Neural progenitor cell (in vitro differentiated cells): ENCODE measurements at regions not wholly inside any gene's neighbourhood (a gene's known extent, or its start where the extent isn't known, plus 50 kb on each side); places are given as distances from the start of the nearest gene placed in this dataset.

Experiments used
- DNase-seq: peaks from one replicate; pipeline ENCODE4 v3.0.0-alpha.2; 2016; ENCODE audit warnings: low spot score
- H2AFZ ChIP-seq: fragments of 200-600 bp; sonication (generic); replicated peaks from 2 replicates; pipeline ENCODE4 v1.6.1; 2016; ENCODE audit warnings: antibody characterized with exemption
- H3F3A ChIP-seq: fragments of 200-600 bp; sonication (generic); 2 replicates; pipeline ENCODE4 v1.6.1; 2016; ENCODE audit warnings: antibody characterized with exemption, low read depth
- H3K27ac ChIP-seq: fragments of 200-600 bp; sonication (generic); 2 replicates; pipeline ENCODE4 v1.5.1; 2016; ENCODE audit warnings: mild to moderate bottlenecking
- H3K27me3 ChIP-seq: fragments of 200-600 bp; sonication (generic); 2 replicates; pipeline ENCODE4 v1.6.1; 2016; ENCODE audit warnings: mild to moderate bottlenecking, moderate library complexity
- H3K36me3 ChIP-seq: fragments of 200-600 bp; sonication (generic); 2 replicates; pipeline ENCODE4 v1.5.1; 2016
- H3K4me1 ChIP-seq: fragments of 200-600 bp; sonication (generic); 2 replicates; pipeline ENCODE4 v1.6.1; 2016; ENCODE audit warnings: mixed run types
- H3K4me2 ChIP-seq: fragments of 200-600 bp; sonication (generic); 2 replicates; pipeline ENCODE4 v1.6.1; 2016
- H3K4me3 ChIP-seq: fragments of 200-600 bp; sonication (generic); 2 replicates; pipeline ENCODE4 v1.5.1; 2016
- H3K79me2 ChIP-seq: fragments of 200-600 bp; sonication (generic); 2 replicates; pipeline ENCODE4 v1.6.1; 2016; ENCODE audit warnings: low read depth
- H3K9ac ChIP-seq: fragments of 200-600 bp; sonication (generic); 2 replicates; pipeline ENCODE4 v1.6.1; 2016
- H3K9me3 ChIP-seq: fragments of 200-600 bp; sonication (generic); 2 replicates; pipeline ENCODE4 v1.5.1; 2016; ENCODE audit warnings: low read depth
- H4K20me1 ChIP-seq: fragments of 200-600 bp; sonication (generic); 2 replicates; pipeline ENCODE4 v1.6.1; 2016; ENCODE audit warnings: low read depth
- H3K27ac Mint-ChIP-seq: 3 replicates; pipeline ENCODE4 v1.8.0; 2021; ENCODE audit warnings: mixed read lengths
- H3K27me3 Mint-ChIP-seq: 2 replicates; pipeline ENCODE4 v1.8.0; 2022; ENCODE audit warnings: low read depth, mild to moderate bottlenecking, inconsistent platforms, moderate library complexity, mixed read lengths; ENCODE audit not compliant: insufficient read depth
- H3K36me3 Mint-ChIP-seq: 3 replicates; pipeline ENCODE4 v1.8.0; 2021; ENCODE audit warnings: mixed read lengths
- H3K4me1 Mint-ChIP-seq: 3 replicates; pipeline ENCODE4 v1.8.0; 2021; ENCODE audit warnings: mixed read lengths
- H3K4me3 Mint-ChIP-seq: 3 replicates; pipeline ENCODE4 v1.8.0; 2021; ENCODE audit warnings: mild to moderate bottlenecking, moderate library complexity, mixed read lengths
- H3K9me3 Mint-ChIP-seq: 3 replicates; pipeline ENCODE4 v1.8.0; 2020; ENCODE audit warnings: mixed read lengths
- CTCF ChIP-seq: fragments of 200-600 bp; sonication (generic); IDR thresholded peaks from 2 replicates; pipeline ENCODE4 v1.5.1; 2017; ENCODE audit warnings: antibody characterized with exemption, mild to moderate bottlenecking
- EZH2 ChIP-seq: fragments of 200-600 bp; sonication (generic); IDR thresholded peaks from 2 replicates; pipeline ENCODE4 v1.6.1; 2017; ENCODE audit warnings: antibody characterized with exemption, mild to moderate bottlenecking, moderate library complexity
- EZH2phosphoT487 ChIP-seq: fragments of 200-600 bp; sonication (generic); IDR thresholded peaks from 2 replicates; pipeline ENCODE4 v1.6.1; 2017; ENCODE audit warnings: antibody characterized with exemption

GRCh38 chr5:103624035-103624480, 61.5 kb upstream of the NUDT12 start:
- Histone ChIP-seq H3F3A (no peaks in the 10 kb centered on the region), H3K27me3 (no peaks in the 10 kb centered on the region), H2AFZ (no peak overlapping the region), H4K20me1 (no peaks in the 10 kb centered on the region), H3K4me3 (no peak overlapping the region), H3K9ac (no peak overlapping the region), H3K79me2 (no peaks in the 10 kb centered on the region), H3K4me1 (peaks cover 12% of the 10 kb centered on the region), H3K27ac (no peak overlapping the region), H3K36me3 (no peaks in the 10 kb centered on the region), H3K4me2 (no peak overlapping the region), H3K9me3 (no peaks in the 10 kb centered on the region)
- TF ChIP-seq EZH2phosphoT487 (no peak), EZH2 (no peak), CTCF (no peak)
- Mint-ChIP-seq H3K4me1 (no peaks in the 10 kb centered on the region), H3K27me3 (peaks cover 2% of the 10 kb centered on the region), H3K36me3 (no peaks in the 10 kb centered on the region), H3K4me3 (no peak overlapping the region), H3K27ac (no peak overlapping the region), H3K9me3 (no peaks in the 10 kb centered on the region)
- no peak for DNase-seq

- no peaks in the 10 kb centered on the region for H3K9me3 Mint-ChIP-seq
- Histone ChIP-seq H3K9me3 (no peaks in the 10 kb centered on the region), H3K4me2 (no peak overlapping the region), H4K20me1 (no peaks in the 10 kb centered on the region), H3K9ac (no peak overlapping the region), H3K4me3 (no peak overlapping the region), H3K36me3 (no peaks in the 10 kb centered on the region), H3F3A (no peaks in the 10 kb centered on the region), H3K79me2 (no peaks in the 10 kb centered on the region), H3K27me3 (no peaks in the 10 kb centered on the region), H3K4me1 (peaks cover 12% of the 10 kb centered on the region), H3K27ac (no peak overlapping the region), H2AFZ (no peak overlapping the region)
- peaks cover 2% of the 10 kb centered on the region for H3K27me3 Mint-ChIP-seq
- no peak overlapping the region for H3K4me3 Mint-ChIP-seq
- no peak overlapping the region for H3K27ac Mint-ChIP-seq
- no peak for DNase-seq
- no peaks in the 10 kb centered on the region for H3K36me3 Mint-ChIP-seq
- H3K4me1 Mint-ChIP-seq: no peaks in the 10 kb centered on the region
- TF ChIP-seq EZH2: no peak
- no peak for TF ChIP-seq CTCF
- TF ChIP-seq EZH2phosphoT487: no peak
Observed at GRCh38 chr5:103623425-103623824, 60.8 kb upstream of the NUDT12 start.

GRCh38 chr5:103621548-103621930, 59.0 kb upstream of the NUDT12 start:
- H3K79me2 ChIP-seq: no peaks in the 10 kb centered on the region
- H3K27me3 ChIP-seq: no peaks in the 10 kb centered on the region
- no peak overlapping the region for H3K4me3 ChIP-seq
- H4K20me1 ChIP-seq: no peaks in the 10 kb centered on the region
- no peak for TF ChIP-seq EZH2
- no peak for TF ChIP-seq CTCF
- no peak for TF ChIP-seq EZH2phosphoT487
- Mint-ChIP-seq H3K4me3 (no peak overlapping the region), H3K36me3 (no peaks in the 10 kb centered on the region), H3K4me1 (no peaks in the 10 kb centered on the region), H3K27ac (no peak overlapping the region), H3K27me3 (peaks cover 2% of the 10 kb centered on the region), H3K9me3 (no peaks in the 10 kb centered on the region)
- no peak overlapping the region for H3K9ac ChIP-seq
- no peaks in the 10 kb centered on the region for H3F3A ChIP-seq
- no peak overlapping the region for H2AFZ ChIP-seq
- DNase-seq: no peak
- H3K27ac ChIP-seq: no peak overlapping the region
- no peaks in the 10 kb centered on the region for H3K36me3 ChIP-seq
- H3K9me3 ChIP-seq: no peaks in the 10 kb centered on the region
- no peak overlapping the region for H3K4me2 ChIP-seq
- peaks cover 12% of the 10 kb centered on the region for H3K4me1 ChIP-seq
